H1 (cell line): ENCODE measurements at regions not wholly inside any gene's neighbourhood (a gene's known extent, or its start where the extent isn't known, plus 50 kb on each side); places are given as distances from the start of the nearest gene placed in this dataset.

Experiments
- CTCF ChIA-PET: fragments of 300-600 bp; sonication (Branson Sonifier 250); formaldehyde crosslinking; loops from one replicate; lab custom pipeline; 2021; ENCODE audit not compliant: partially characterized antibody; lab: Charles Lee
- POLR2A ChIA-PET: fragments of 300-600 bp; sonication (Branson Sonifier 250); formaldehyde crosslinking; loops from one replicate; lab custom pipeline; 2021; ENCODE audit warnings: inconsistent platforms; ENCODE audit not compliant: partially characterized antibody; lab: Charles Lee
- DNase-seq, 2 experiments: peaks; one replicate each; pipeline versions ENCODE4 v3.0.0 to v3.0.0-alpha.2; 2010 to 2022; ENCODE audit warnings: low spot score in 2 of 2, low read depth in 1 of 2, mixed read lengths in 1 of 2
- FAIRE-seq: peaks from 2 replicates; lab custom pipeline; 2011; peaks lifted over from hg19 to GRCh38; lab: Jason Lieb, UNC
- H2AFZ ChIP-seq: 2 replicates; pipeline ENCODE4 v1.8.1; 2012; ENCODE audit warnings: low read length, inconsistent platforms
- H2AK5ac ChIP-seq: 2 replicates; pipeline ENCODE4 v1.6.1; 2013; ENCODE audit warnings: low read depth, low read length
- H2BK120ac ChIP-seq: replicated peaks from 2 replicates; pipeline ENCODE3; 2013; ENCODE audit warnings: low read depth, low read length, inconsistent platforms
- H2BK12ac ChIP-seq: 2 replicates; pipeline ENCODE4 v1.6.1; 2013; ENCODE audit warnings: low read depth, low read length
- H2BK15ac ChIP-seq: 2 replicates; pipeline ENCODE4 v1.6.1; 2013; ENCODE audit warnings: low read length
- H2BK20ac ChIP-seq: 2 replicates; pipeline ENCODE4 v1.6.1; 2013; ENCODE audit warnings: low read length
- H2BK5ac ChIP-seq: 2 replicates; pipeline ENCODE4 v1.6.1; 2013; ENCODE audit warnings: low read depth, low read length
- H3K14ac ChIP-seq: 2 replicates; pipeline ENCODE4 v1.6.1; 2013; ENCODE audit warnings: inconsistent platforms; ENCODE audit not compliant: insufficient read length
- H3K18ac ChIP-seq: 2 replicates; pipeline ENCODE4 v1.6.1; 2013; ENCODE audit warnings: low read length; ENCODE audit errors: extremely low read depth
- H3K23ac ChIP-seq: 2 replicates; pipeline ENCODE4 v1.6.1; 2013; ENCODE audit warnings: inconsistent platforms; ENCODE audit not compliant: insufficient read length
- H3K23me2 ChIP-seq: 2 replicates; pipeline ENCODE4 v1.6.1; 2013; ENCODE audit warnings: low read depth, low read length
- H3K27ac ChIP-seq: 2 replicates; pipeline ENCODE4 v1.6.1; 2011; ENCODE audit warnings: low read depth, low read length, inconsistent platforms
- H3K27me3 ChIP-seq, 4 experiments: replicated peaks in 1 of 4; 1 replicate in 1 of 4; 2 replicates in 3 of 4; pipeline versions ENCODE4 v1.6.1 to v1.8.1; 2011 to 2013; ENCODE audit warnings: low read length in 3 of 4, mild to moderate bottlenecking in 3 of 4, inconsistent platforms in 2 of 4, mixed read lengths in 2 of 4, moderate library complexity in 1 of 4; ENCODE audit not compliant: control insufficient read depth in 3 of 4, insufficient read depth in 3 of 4; ENCODE audit errors: extremely low read depth in 1 of 4
- H3K36me3 ChIP-seq, 4 experiments: 2 replicates each; pipeline versions ENCODE4 v1.6.1 to v1.8.1; 2011 to 2013; ENCODE audit warnings: mild to moderate bottlenecking in 4 of 4, low read length in 3 of 4, moderate library complexity in 2 of 4, control low read depth in 1 of 4, inconsistent platforms in 1 of 4; ENCODE audit not compliant: insufficient read depth in 4 of 4, control insufficient read depth in 2 of 4
- H3K4ac ChIP-seq: replicated peaks from 2 replicates; pipeline ENCODE3; 2013; ENCODE audit warnings: low read length, low read depth, mixed read lengths, inconsistent platforms; ENCODE audit not compliant: insufficient read length
- H3K4me1 ChIP-seq, 4 experiments: replicated peaks in 1 of 4; 1 replicate in 1 of 4; 2 replicates in 3 of 4; pipeline versions ENCODE4 v1.6.1 to v1.8.1; 2011 to 2013; ENCODE audit warnings: low read length in 3 of 4, inconsistent platforms in 2 of 4, mixed read lengths in 1 of 4; ENCODE audit not compliant: insufficient read depth in 4 of 4, control insufficient read depth in 3 of 4
- H3K4me2 ChIP-seq, 2 experiments: 2 replicates each; pipeline versions ENCODE4 v1.6.1 to v1.8.1; 2011 to 2013; ENCODE audit warnings: low read depth in 2 of 2, low read length in 2 of 2, control low read depth in 1 of 2, inconsistent platforms in 1 of 2, mild to moderate bottlenecking in 1 of 2; ENCODE audit not compliant: insufficient read depth in 1 of 2
- H3K4me3 ChIP-seq, 4 experiments: fragments of 200-600, 300-600 bp in 1 of 4; sonication (generic), shearing (Covaris generic), sonication (Bioruptor Twin) in 1 of 4; 2 replicates each; pipeline versions ENCODE4 v1.5.1 to v1.8.1; 2011 to 2016; ENCODE audit warnings: low read length in 4 of 4, low read depth in 3 of 4, control low read depth in 2 of 4, inconsistent platforms in 2 of 4, mild to moderate bottlenecking in 2 of 4, mixed read lengths in 1 of 4, moderate library complexity in 1 of 4; ENCODE audit not compliant: insufficient read depth in 2 of 4; ENCODE audit errors: extremely low read depth in 1 of 4
- H3K56ac ChIP-seq: replicated peaks from 2 replicates; pipeline ENCODE3; 2013; ENCODE audit warnings: low read depth, mild to moderate bottlenecking, mixed read lengths, low read length, inconsistent platforms; ENCODE audit not compliant: insufficient read length
- H3K79me1 ChIP-seq: 2 replicates; pipeline ENCODE4 v1.6.1; 2013; ENCODE audit warnings: low read depth, low read length, control low read depth
- H3K79me2 ChIP-seq, 2 experiments: 2 replicates each; pipeline versions ENCODE4 v1.6.1 to v1.8.1; 2012 to 2013; ENCODE audit warnings: low read length in 2 of 2, mild to moderate bottlenecking in 2 of 2, inconsistent platforms in 1 of 2; ENCODE audit not compliant: insufficient read depth in 2 of 2, control insufficient read depth in 1 of 2
- H3K9ac ChIP-seq, 4 experiments: replicated peaks in 1 of 4; 1 replicate in 1 of 4; 2 replicates in 3 of 4; pipeline versions ENCODE4 v1.6.1 to v1.8.1; 2011 to 2013; ENCODE audit warnings: low read depth in 3 of 4, low read length in 3 of 4, control low read depth in 2 of 4, mild to moderate bottlenecking in 2 of 4, moderate library complexity in 2 of 4, inconsistent platforms in 1 of 4; ENCODE audit errors: extremely low read depth in 1 of 4
- H3K9me3 ChIP-seq, 2 experiments: 2 replicates each; pipeline versions ENCODE4 v1.6.1 to v1.8.1; 2012 to 2013; ENCODE audit warnings: mild to moderate bottlenecking in 2 of 2, moderate library complexity in 2 of 2, control low read depth in 1 of 2, inconsistent platforms in 1 of 2, low read depth in 1 of 2, low read length in 1 of 2, mixed read lengths in 1 of 2; ENCODE audit not compliant: insufficient read depth in 2 of 2
- H4K20me1 ChIP-seq, 2 experiments: replicated peaks in 1 of 2; 2 replicates each; pipeline versions ENCODE3 to v1.8.1; 2011 to 2013; ENCODE audit warnings: inconsistent platforms in 2 of 2, low read length in 2 of 2, mild to moderate bottlenecking in 1 of 2; ENCODE audit not compliant: insufficient read depth in 2 of 2, control insufficient read depth in 1 of 2
- H4K5ac ChIP-seq: 2 replicates; pipeline ENCODE4 v1.6.1; 2013; ENCODE audit warnings: low read length, low read depth, mixed read lengths, inconsistent platforms; ENCODE audit not compliant: insufficient read length
- H4K8ac ChIP-seq: 2 replicates; pipeline ENCODE4 v1.8.0; 2013; ENCODE audit warnings: mild to moderate bottlenecking, moderate library complexity, low read length, inconsistent platforms; ENCODE audit not compliant: insufficient read depth; ENCODE audit errors: extremely low read depth
- H4K91ac ChIP-seq: replicated peaks from 2 replicates; pipeline ENCODE3; 2013; ENCODE audit warnings: low read length, mixed read lengths, inconsistent platforms; ENCODE audit not compliant: insufficient read length
- ASH2L ChIP-seq: fragments of 200-600, 300-600 bp; sonication (generic); IDR thresholded peaks from one replicate; pipeline ENCODE4 v1.7.1; 2017; ENCODE audit warnings: low read length
- ATF3 ChIP-seq: IDR thresholded peaks from 2 replicates; pipeline ENCODE4 v1.6.1; 2011; ENCODE audit warnings: low read depth, mild to moderate bottlenecking, low read length; ENCODE audit not compliant: insufficient read depth
- CBX5 ChIP-seq: fragments of 300-800, 300-1000 bp; sonication (generic); IDR thresholded peaks from 2 replicates; pipeline ENCODE4 v1.7.1; 2016; ENCODE audit warnings: antibody characterized with exemption, low read length, low read depth
- SIRT6 ChIP-seq: IDR thresholded peaks from one replicate; pipeline ENCODE4 v1.7.1; 2012; ENCODE audit warnings: low read length, inconsistent platforms

- CTCF ChIA-PET: no interaction called here
- H3K9ac ChIP-seq: no peak overlapping the region
- H3K4me2 ChIP-seq: no peak overlapping the region
- no peaks in the 10 kb centered on the region for H3K4me1 ChIP-seq
- no peak overlapping the region for H2BK15ac ChIP-seq
- H4K20me1 ChIP-seq: no peaks in the 10 kb centered on the region
- no peak overlapping the region for H4K91ac ChIP-seq
- no peaks in the 10 kb centered on the region for H3K79me2 ChIP-seq
- no peak overlapping the region for H2BK20ac ChIP-seq
- no peak overlapping the region for H2AK5ac ChIP-seq
- no peak overlapping the region for H3K4me3 ChIP-seq
- no peaks in the 10 kb centered on the region for H3K27me3 ChIP-seq
- no peak for DNase-seq
- no peaks in the 10 kb centered on the region for H3K23me2 ChIP-seq
- POLR2A ChIA-PET: no interaction called here
- no peak overlapping the region for H4K5ac ChIP-seq
- H3K56ac ChIP-seq: no peak overlapping the region
- H2BK12ac ChIP-seq: no peak overlapping the region
- H3K23ac ChIP-seq: no peak overlapping the region
- no peak overlapping the region for H2BK120ac ChIP-seq
- H3K4ac ChIP-seq: no peak overlapping the region
- TF ChIP-seq SIRT6: no peak
- TF ChIP-seq ASH2L: no peak
- no peak for TF ChIP-seq CBX5
- TF ChIP-seq ATF3: no peak
- no peak for FAIRE-seq
- H3K9me3 ChIP-seq: peaks cover 19 to 37% of the 10 kb centered on the region in 2 experiments; a peak in 3 of 4 replicates
- no peak overlapping the region for H2BK5ac ChIP-seq
- H2AFZ ChIP-seq: no peak overlapping the region
- no peak overlapping the region for H3K18ac ChIP-seq
- no peak overlapping the region for H3K27ac ChIP-seq
- peaks cover 0 to 2% (median 0%) of the 10 kb centered on the region in 4 experiments; a peak in 2 of 8 replicates for H3K36me3 ChIP-seq
- H3K14ac ChIP-seq: no peak overlapping the region
- H3K79me1 ChIP-seq: no peaks in the 10 kb centered on the region
- H4K8ac ChIP-seq: no peak overlapping the region
These were observed 207.9 kb upstream of the RGPD4 start for GRCh38 chr2:107618769-107619168.
